COLO668 (cell line): ENCODE measurements at regions not wholly inside any gene's neighbourhood (a gene's known extent, or its start where the extent isn't known, plus 50 kb on each side); places are given as distances from the start of the nearest gene placed in this dataset.

ENCODE experiments used
- DNase-seq: peaks from one replicate; lab custom pipeline; 2025; ENCODE audit not compliant: unreplicated experiment; lab: John Stamatoyannopoulos, UW

- no peak for DNase-seq
Measured at GRCh38 chr1:43008115-43009060, 49.7 kb upstream of the SLC2A1 start.
